ENCODE measurements at regions not wholly inside any gene's neighbourhood (a gene's known extent, or its start where the extent isn't known, plus 50 kb on each side); places are given as distances from the start of the nearest gene placed in this dataset.

- Histone ChIP-seq H3K9ac (ENCODE audit: low read depth, low read length, poor library complexity) (no peak overlapping the region), H3K36me3 (replicated peaks in 1 of 2; ENCODE audit: control insufficient read depth in 2 of 2, insufficient read depth in 2 of 2, low read length in 2 of 2) (no peaks in the 10 kb centered on the region)
Measured at GRCh38 chr3:102255736-102256135, 179.1 kb upstream of the ZPLD1 start.

GRCh38 chr3:102258666-102259227 lies 176.1 kb upstream of the ZPLD1 start:
- H3K79me1 ChIP-seq (ENCODE audit: low read depth, low read length): no peaks in the 10 kb centered on the region
- H3K4me1 ChIP-seq (ENCODE audit: control insufficient read depth in 2 of 2, insufficient read depth in 1 of 2, low read depth in 1 of 2, low read length in 2 of 2): peaks cover 0 to 2% of the 10 kb centered on the region in 2 donors
- H3K27ac ChIP-seq (replicated peaks; ENCODE audit: low read length): no peak overlapping the region
- H3K4me3 ChIP-seq (ENCODE audit: low read length in 2 of 2): no peak overlapping the region
- no peak overlapping the region for H3K14ac ChIP-seq (ENCODE audit: low read length)
- H2BK12ac ChIP-seq (ENCODE audit: low read length): no peak overlapping the region
- no peak overlapping the region for H4K91ac ChIP-seq (ENCODE audit: low read depth, low read length, poor library complexity)
- H2BK15ac ChIP-seq (ENCODE audit: low read length): no peak overlapping the region
- DNase-seq (ENCODE audit: low spot score): no peak
- H3K23ac ChIP-seq (ENCODE audit: low read depth, low read length, poor library complexity): no peak overlapping the region
- H3K4ac ChIP-seq (ENCODE audit: low read length): no peak overlapping the region
- H3K27me3 ChIP-seq (ENCODE audit: control insufficient read depth in 3 of 3, insufficient read depth in 3 of 3, low read depth in 1 of 3, low read length in 3 of 3): no peaks in the 10 kb centered on the region
- peaks cover 0 to 2% of the 10 kb centered on the region in 2 donors for H3K9me3 ChIP-seq (replicated peaks in 1 of 2; ENCODE audit: control insufficient read depth in 2 of 2, insufficient read depth in 1 of 2, low read depth in 1 of 2, low read length in 2 of 2)
- H2BK5ac ChIP-seq (ENCODE audit: low read length): no peak overlapping the region
- H3K18ac ChIP-seq (ENCODE audit: low read length): no peak overlapping the region
- WGBS, 2 donors (ENCODE audit: extremely low coverage in 2 of 2, insufficient read length in 2 of 2, insufficient replicate concordance in 1 of 2): no CpG with 5 or more reads among the region's 3 CpGs
- H3K4me2 ChIP-seq (ENCODE audit: insufficient read depth, low read length, poor library complexity, severe bottlenecking): no peak overlapping the region
- H2AK5ac ChIP-seq (ENCODE audit: low read depth, low read length): no peak overlapping the region
- H2AFZ ChIP-seq (ENCODE audit: low read length): no peak overlapping the region
- H2BK120ac ChIP-seq (ENCODE audit: low read depth, low read length): no peak overlapping the region
- H4K8ac ChIP-seq (ENCODE audit: low read depth, low read length): no peak overlapping the region
- no peak overlapping the region for H3K9ac ChIP-seq (ENCODE audit: low read depth, low read length, poor library complexity)
- no peaks in the 10 kb centered on the region for H3K36me3 ChIP-seq (replicated peaks in 1 of 2; ENCODE audit: control insufficient read depth in 2 of 2, insufficient read depth in 2 of 2, low read length in 2 of 2)

More at GRCh38 chr3:102255736-102256135, 179.1 kb upstream of the ZPLD1 start:
- Histone ChIP-seq H3K18ac (ENCODE audit: low read length) (no peak overlapping the region), H2AFZ (ENCODE audit: low read length) (no peak overlapping the region), H4K91ac (ENCODE audit: low read depth, low read length, poor library complexity) (no peak overlapping the region), H3K27me3 (ENCODE audit: control insufficient read depth in 3 of 3, insufficient read depth in 3 of 3, low read depth in 1 of 3, low read length in 3 of 3) (no peaks in the 10 kb centered on the region), H2AK5ac (ENCODE audit: low read depth, low read length) (no peak overlapping the region), H3K27ac (replicated peaks; ENCODE audit: low read length) (no peak overlapping the region), H2BK5ac (ENCODE audit: low read length) (no peak overlapping the region), H2BK12ac (ENCODE audit: low read length) (no peak overlapping the region), H4K8ac (ENCODE audit: low read depth, low read length) (no peak overlapping the region), H3K4me2 (ENCODE audit: insufficient read depth, low read length, poor library complexity, severe bottlenecking) (no peak overlapping the region), H2BK15ac (ENCODE audit: low read length) (no peak overlapping the region), H3K4me3 (ENCODE audit: low read length in 2 of 2) (no peak overlapping the region), H3K79me1 (ENCODE audit: low read depth, low read length) (no peaks in the 10 kb centered on the region), H3K14ac (ENCODE audit: low read length) (no peak overlapping the region), H3K23ac (ENCODE audit: low read depth, low read length, poor library complexity) (no peak overlapping the region), H2BK120ac (ENCODE audit: low read depth, low read length) (no peak overlapping the region), H3K9me3 (replicated peaks in 1 of 2; ENCODE audit: control insufficient read depth in 2 of 2, insufficient read depth in 1 of 2, low read depth in 1 of 2, low read length in 2 of 2) (peaks cover 0 to 2% of the 10 kb centered on the region in 2 donors), H3K4me1 (ENCODE audit: control insufficient read depth in 2 of 2, insufficient read depth in 1 of 2, low read depth in 1 of 2, low read length in 2 of 2) (no peaks in the 10 kb centered on the region), H3K4ac (ENCODE audit: low read length) (no peak overlapping the region)
- no CpG with 5 or more reads among the region's 1 CpG for WGBS, 2 donors (ENCODE audit: extremely low coverage in 2 of 2, insufficient read length in 2 of 2, insufficient replicate concordance in 1 of 2)
- no peak for DNase-seq (ENCODE audit: low spot score)

- Histone ChIP-seq H2BK12ac (ENCODE audit: low read length) (no peak overlapping the region), H2AFZ (ENCODE audit: low read length) (no peak overlapping the region), H4K91ac (ENCODE audit: low read depth, low read length, poor library complexity) (no peak overlapping the region), H4K8ac (ENCODE audit: low read depth, low read length) (no peak overlapping the region), H3K18ac (ENCODE audit: low read length) (no peak overlapping the region), H3K14ac (ENCODE audit: low read length) (no peak overlapping the region), H3K9me3 (replicated peaks in 1 of 2; ENCODE audit: control insufficient read depth in 2 of 2, insufficient read depth in 1 of 2, low read depth in 1 of 2, low read length in 2 of 2) (peaks cover 0 to 2% of the 10 kb centered on the region in 2 donors), H3K27me3 (ENCODE audit: control insufficient read depth in 3 of 3, insufficient read depth in 3 of 3, low read depth in 1 of 3, low read length in 3 of 3) (no peaks in the 10 kb centered on the region), H3K4ac (ENCODE audit: low read length) (no peak overlapping the region), H3K27ac (replicated peaks; ENCODE audit: low read length) (no peak overlapping the region), H3K79me1 (ENCODE audit: low read depth, low read length) (no peaks in the 10 kb centered on the region), H3K4me3 (ENCODE audit: low read length in 2 of 2) (no peak overlapping the region), H3K36me3 (replicated peaks in 1 of 2; ENCODE audit: control insufficient read depth in 2 of 2, insufficient read depth in 2 of 2, low read length in 2 of 2) (no peaks in the 10 kb centered on the region), H2BK5ac (ENCODE audit: low read length) (no peak overlapping the region), H3K4me1 (ENCODE audit: control insufficient read depth in 2 of 2, insufficient read depth in 1 of 2, low read depth in 1 of 2, low read length in 2 of 2) (peaks cover 0 to 2% of the 10 kb centered on the region in 2 donors), H3K4me2 (ENCODE audit: insufficient read depth, low read length, poor library complexity, severe bottlenecking) (no peak overlapping the region), H2BK120ac (ENCODE audit: low read depth, low read length) (no peak overlapping the region), H3K23ac (ENCODE audit: low read depth, low read length, poor library complexity) (no peak overlapping the region), H3K9ac (ENCODE audit: low read depth, low read length, poor library complexity) (no peak overlapping the region), H2AK5ac (ENCODE audit: low read depth, low read length) (no peak overlapping the region), H2BK15ac (ENCODE audit: low read length) (no peak overlapping the region)
- WGBS, 2 donors (ENCODE audit: extremely low coverage in 2 of 2, insufficient read length in 2 of 2, insufficient replicate concordance in 1 of 2): no CpG with 5 or more reads among the region's 2 CpGs
- DNase-seq (ENCODE audit: low spot score): no peak
Measured at GRCh38 chr3:102259663-102260062, 175.2 kb upstream of the ZPLD1 start.

- no peak overlapping the region for H2BK120ac ChIP-seq (ENCODE audit: low read depth, low read length)
- H4K8ac ChIP-seq (ENCODE audit: low read depth, low read length): no peak overlapping the region
- H3K4me3 ChIP-seq (ENCODE audit: low read length in 2 of 2): no peak overlapping the region
- H2AFZ ChIP-seq (ENCODE audit: low read length): no peak overlapping the region
- no peaks in the 10 kb centered on the region for H3K9me3 ChIP-seq (replicated peaks in 1 of 2; ENCODE audit: control insufficient read depth in 2 of 2, insufficient read depth in 1 of 2, low read depth in 1 of 2, low read length in 2 of 2)
- no peak overlapping the region for H3K9ac ChIP-seq (ENCODE audit: low read depth, low read length, poor library complexity)
- H3K18ac ChIP-seq (ENCODE audit: low read length): no peak overlapping the region
- peaks cover 0 to 2% of the 10 kb centered on the region in 2 donors for H3K4me1 ChIP-seq (ENCODE audit: control insufficient read depth in 2 of 2, insufficient read depth in 1 of 2, low read depth in 1 of 2, low read length in 2 of 2)
- H3K14ac ChIP-seq (ENCODE audit: low read length): no peak overlapping the region
- DNase-seq (ENCODE audit: low spot score): no peak
- H2BK5ac ChIP-seq (ENCODE audit: low read length): no peak overlapping the region
- H3K4me2 ChIP-seq (ENCODE audit: insufficient read depth, low read length, poor library complexity, severe bottlenecking): no peak overlapping the region
- no peaks in the 10 kb centered on the region for H3K36me3 ChIP-seq (replicated peaks in 1 of 2; ENCODE audit: control insufficient read depth in 2 of 2, insufficient read depth in 2 of 2, low read length in 2 of 2)
- no peak overlapping the region for H2AK5ac ChIP-seq (ENCODE audit: low read depth, low read length)
- H2BK15ac ChIP-seq (ENCODE audit: low read length): no peak overlapping the region
- H3K4ac ChIP-seq (ENCODE audit: low read length): no peak overlapping the region
- no peak overlapping the region for H2BK12ac ChIP-seq (ENCODE audit: low read length)
- H3K23ac ChIP-seq (ENCODE audit: low read depth, low read length, poor library complexity): no peak overlapping the region
- no peak overlapping the region for H4K91ac ChIP-seq (ENCODE audit: low read depth, low read length, poor library complexity)
- H3K79me1 ChIP-seq (ENCODE audit: low read depth, low read length): no peaks in the 10 kb centered on the region
- H3K27me3 ChIP-seq (ENCODE audit: control insufficient read depth in 3 of 3, insufficient read depth in 3 of 3, low read depth in 1 of 3, low read length in 3 of 3): no peaks in the 10 kb centered on the region
- H3K27ac ChIP-seq (replicated peaks; ENCODE audit: low read length): no peak overlapping the region
- WGBS, 2 donors (ENCODE audit: extremely low coverage in 2 of 2, insufficient read length in 2 of 2, insufficient replicate concordance in 1 of 2): no CpG with 5 or more reads among the region's 3 CpGs
Measured at GRCh38 chr3:102265720-102266119, 169.1 kb upstream of the ZPLD1 start.
